ENCODE measurements at regions not wholly inside any gene's neighbourhood (a gene's known extent, or its start where the extent isn't known, plus 50 kb on each side); places are given as distances from the start of the nearest gene placed in this dataset.

DNA sequence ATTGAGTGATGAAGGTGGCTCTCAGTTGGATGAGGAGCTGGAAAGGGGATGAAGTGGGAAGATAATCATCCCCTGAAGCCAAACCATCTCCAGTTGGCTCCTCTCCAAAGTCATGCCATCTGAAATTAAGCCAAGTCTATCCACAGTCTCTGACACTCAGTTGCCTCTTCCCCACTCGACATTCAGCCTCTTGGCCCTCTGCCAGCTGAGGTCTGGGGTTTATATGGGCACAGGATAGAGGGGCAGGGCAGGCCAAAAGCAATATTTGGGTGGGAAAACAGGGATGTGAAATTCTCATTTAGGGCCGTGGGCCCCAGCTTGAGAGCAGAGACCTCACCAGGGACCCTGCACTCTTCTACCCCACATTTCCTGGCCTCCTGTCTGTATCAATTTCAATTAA is 85.9 kb downstream of the SLITRK1 start (continued):
- TF ChIP-seq, protein P1, sequence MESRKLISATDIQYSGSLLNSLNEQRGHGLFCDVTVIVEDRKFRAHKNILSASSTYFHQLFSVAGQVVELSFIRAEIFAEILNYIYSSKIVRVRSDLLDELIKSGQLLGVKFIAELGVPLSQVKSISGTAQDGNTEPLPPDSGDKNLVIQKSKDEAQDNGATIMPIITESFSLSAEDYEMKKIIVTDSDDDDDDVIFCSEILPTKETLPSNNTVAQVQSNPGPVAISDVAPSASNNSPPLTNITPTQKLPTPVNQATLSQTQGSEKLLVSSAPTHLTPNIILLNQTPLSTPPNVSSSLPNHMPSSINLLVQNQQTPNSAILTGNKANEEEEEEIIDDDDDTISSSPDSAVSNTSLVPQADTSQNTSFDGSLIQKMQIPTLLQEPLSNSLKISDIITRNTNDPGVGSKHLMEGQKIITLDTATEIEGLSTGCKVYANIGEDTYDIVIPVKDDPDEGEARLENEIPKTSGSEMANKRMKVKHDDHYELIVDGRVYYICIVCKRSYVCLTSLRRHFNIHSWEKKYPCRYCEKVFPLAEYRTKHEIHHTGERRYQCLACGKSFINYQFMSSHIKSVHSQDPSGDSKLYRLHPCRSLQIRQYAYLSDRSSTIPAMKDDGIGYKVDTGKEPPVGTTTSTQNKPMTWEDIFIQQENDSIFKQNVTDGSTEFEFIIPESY (IDR thresholded peaks at IDR 0.05), result no peak
- no peak for TF ChIP-seq RXRA (IDR thresholded peaks at IDR 0.05)
- TF ChIP-seq JUND (IDR thresholded peaks at IDR 0.05), result no peak
- TF ChIP-seq YY1 (IDR thresholded peaks at IDR 0.05), result no peak
- no peak for TF ChIP-seq SP1 (IDR thresholded peaks at IDR 0.05)
- no peak for TF ChIP-seq FOXA2 (IDR thresholded peaks at IDR 0.05)
- no peak for TF ChIP-seq TAF1 (conservative IDR thresholded peaks at IDR 0.05)
- no peak for TF ChIP-seq GABPA (IDR thresholded peaks at IDR 0.05 in 1 of 2, conservative IDR thresholded peaks at IDR 0.05 in 1 of 2)
- TF ChIP-seq NR2F2 (IDR thresholded peaks at IDR 0.05), result no peak
- TF ChIP-seq, protein P2, sequence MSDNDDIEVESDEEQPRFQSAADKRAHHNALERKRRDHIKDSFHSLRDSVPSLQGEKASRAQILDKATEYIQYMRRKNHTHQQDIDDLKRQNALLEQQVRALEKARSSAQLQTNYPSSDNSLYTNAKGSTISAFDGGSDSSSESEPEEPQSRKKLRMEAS (IDR thresholded peaks at IDR 0.05), result no peak
- no peak for TF ChIP-seq FOXA1 (IDR thresholded peaks at IDR 0.05)

DNA sequence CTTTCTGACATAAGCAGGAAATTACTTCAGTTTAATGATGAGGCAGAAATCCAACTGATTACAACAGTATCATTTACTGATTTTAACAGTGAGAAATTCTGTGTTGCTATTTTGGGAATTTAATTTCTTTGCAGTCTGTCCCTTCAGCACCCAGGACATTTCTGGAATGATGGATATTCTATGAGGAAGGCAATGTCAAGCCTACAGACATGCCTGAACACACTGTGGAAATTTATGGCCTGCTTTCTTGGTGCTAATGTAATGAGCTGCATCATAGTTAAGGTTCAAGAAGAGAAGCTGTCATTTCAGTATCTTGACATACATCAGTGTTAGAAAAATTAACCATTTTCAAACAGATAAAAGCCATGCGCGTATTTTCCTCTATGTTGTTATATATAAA is 87.7 kb downstream of the SLITRK1 start:
- no peaks in the 10 kb centered on the region for H3K27me3 ChIP-seq (ENCODE audit: control insufficient read depth in 4 of 4, insufficient read depth in 4 of 4, low read length in 3 of 4)
- no peak for DNase-seq (ENCODE audit: low spot score)
- 88% methylated on average over 2 of the region's 2 CpGs for WGBS
- no peaks in the 10 kb centered on the region for H3K9me3 ChIP-seq (ENCODE audit: control insufficient read depth in 4 of 4, low read length in 3 of 4)
- H3K9ac ChIP-seq (ENCODE audit: low read depth in 1 of 2, low read length in 2 of 2), result no peak overlapping the region
- TF ChIP-seq TAF1 (conservative IDR thresholded peaks at IDR 0.05) (no peak), FOXA2 (IDR thresholded peaks at IDR 0.05) (no peak), NR2F2 (IDR thresholded peaks at IDR 0.05) (no peak)
- TF ChIP-seq, protein P3, sequence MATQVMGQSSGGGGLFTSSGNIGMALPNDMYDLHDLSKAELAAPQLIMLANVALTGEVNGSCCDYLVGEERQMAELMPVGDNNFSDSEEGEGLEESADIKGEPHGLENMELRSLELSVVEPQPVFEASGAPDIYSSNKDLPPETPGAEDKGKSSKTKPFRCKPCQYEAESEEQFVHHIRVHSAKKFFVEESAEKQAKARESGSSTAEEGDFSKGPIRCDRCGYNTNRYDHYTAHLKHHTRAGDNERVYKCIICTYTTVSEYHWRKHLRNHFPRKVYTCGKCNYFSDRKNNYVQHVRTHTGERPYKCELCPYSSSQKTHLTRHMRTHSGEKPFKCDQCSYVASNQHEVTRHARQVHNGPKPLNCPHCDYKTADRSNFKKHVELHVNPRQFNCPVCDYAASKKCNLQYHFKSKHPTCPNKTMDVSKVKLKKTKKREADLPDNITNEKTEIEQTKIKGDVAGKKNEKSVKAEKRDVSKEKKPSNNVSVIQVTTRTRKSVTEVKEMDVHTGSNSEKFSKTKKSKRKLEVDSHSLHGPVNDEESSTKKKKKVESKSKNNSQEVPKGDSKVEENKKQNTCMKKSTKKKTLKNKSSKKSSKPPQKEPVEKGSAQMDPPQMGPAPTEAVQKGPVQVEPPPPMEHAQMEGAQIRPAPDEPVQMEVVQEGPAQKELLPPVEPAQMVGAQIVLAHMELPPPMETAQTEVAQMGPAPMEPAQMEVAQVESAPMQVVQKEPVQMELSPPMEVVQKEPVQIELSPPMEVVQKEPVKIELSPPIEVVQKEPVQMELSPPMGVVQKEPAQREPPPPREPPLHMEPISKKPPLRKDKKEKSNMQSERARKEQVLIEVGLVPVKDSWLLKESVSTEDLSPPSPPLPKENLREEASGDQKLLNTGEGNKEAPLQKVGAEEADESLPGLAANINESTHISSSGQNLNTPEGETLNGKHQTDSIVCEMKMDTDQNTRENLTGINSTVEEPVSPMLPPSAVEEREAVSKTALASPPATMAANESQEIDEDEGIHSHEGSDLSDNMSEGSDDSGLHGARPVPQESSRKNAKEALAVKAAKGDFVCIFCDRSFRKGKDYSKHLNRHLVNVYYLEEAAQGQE (IDR thresholded peaks at IDR 0.05), result peak; percentile 83
- TF ChIP-seq, protein P4, sequence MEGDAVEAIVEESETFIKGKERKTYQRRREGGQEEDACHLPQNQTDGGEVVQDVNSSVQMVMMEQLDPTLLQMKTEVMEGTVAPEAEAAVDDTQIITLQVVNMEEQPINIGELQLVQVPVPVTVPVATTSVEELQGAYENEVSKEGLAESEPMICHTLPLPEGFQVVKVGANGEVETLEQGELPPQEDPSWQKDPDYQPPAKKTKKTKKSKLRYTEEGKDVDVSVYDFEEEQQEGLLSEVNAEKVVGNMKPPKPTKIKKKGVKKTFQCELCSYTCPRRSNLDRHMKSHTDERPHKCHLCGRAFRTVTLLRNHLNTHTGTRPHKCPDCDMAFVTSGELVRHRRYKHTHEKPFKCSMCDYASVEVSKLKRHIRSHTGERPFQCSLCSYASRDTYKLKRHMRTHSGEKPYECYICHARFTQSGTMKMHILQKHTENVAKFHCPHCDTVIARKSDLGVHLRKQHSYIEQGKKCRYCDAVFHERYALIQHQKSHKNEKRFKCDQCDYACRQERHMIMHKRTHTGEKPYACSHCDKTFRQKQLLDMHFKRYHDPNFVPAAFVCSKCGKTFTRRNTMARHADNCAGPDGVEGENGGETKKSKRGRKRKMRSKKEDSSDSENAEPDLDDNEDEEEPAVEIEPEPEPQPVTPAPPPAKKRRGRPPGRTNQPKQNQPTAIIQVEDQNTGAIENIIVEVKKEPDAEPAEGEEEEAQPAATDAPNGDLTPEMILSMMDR (IDR thresholded peaks at IDR 0.05; ENCODE audit: low read depth, low read length, missing input control), result no peak
- no peaks in the 10 kb centered on the region for H3K4me1 ChIP-seq (ENCODE audit: control insufficient read depth in 4 of 4, insufficient read depth in 4 of 4, low read length in 3 of 4)
- H3K27ac ChIP-seq (ENCODE audit: low read depth in 1 of 2, low read length in 2 of 2), result no peak overlapping the region
- no peak overlapping the region for H3K4me3 ChIP-seq (ENCODE audit: low read depth in 1 of 3, low read length in 3 of 3)
- H3K36me3 ChIP-seq (ENCODE audit: control insufficient read depth in 4 of 4, insufficient read depth in 3 of 4, low read depth in 1 of 4, low read length in 3 of 4), result no peaks in the 10 kb centered on the region

DNA sequence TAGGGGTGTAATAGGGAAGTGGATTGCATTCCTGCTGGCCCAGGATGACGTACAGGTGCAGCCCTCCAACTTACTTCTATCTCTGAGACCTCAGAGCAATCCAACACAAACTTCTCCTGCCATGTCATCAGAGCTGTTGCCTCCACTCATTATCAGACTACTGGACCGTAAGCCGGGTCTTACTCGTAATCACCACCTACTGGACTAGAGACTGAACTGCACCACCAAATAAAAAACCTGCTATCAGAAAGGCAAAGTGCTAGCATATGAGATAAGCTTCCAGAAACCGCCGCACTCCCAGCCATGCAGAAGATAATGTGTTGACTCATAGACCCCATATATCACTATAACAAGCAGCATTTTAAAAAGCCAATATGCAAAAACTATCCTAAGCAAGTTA is 102.0 kb downstream of the SLITRK1 start:
- H3K36me3 ChIP-seq (ENCODE audit: control insufficient read depth in 4 of 4, insufficient read depth in 3 of 4, low read depth in 1 of 4, low read length in 3 of 4), result no peaks in the 10 kb centered on the region
- H3K4me1 ChIP-seq (ENCODE audit: control insufficient read depth in 4 of 4, insufficient read depth in 4 of 4, low read length in 3 of 4), result no peaks in the 10 kb centered on the region
- peaks cover 0 to 4% (median 0%) of the 10 kb centered on the region in 4 donors for H3K27me3 ChIP-seq (ENCODE audit: control insufficient read depth in 4 of 4, insufficient read depth in 4 of 4, low read length in 3 of 4)
- TF ChIP-seq, protein P4 (IDR thresholded peaks at IDR 0.05; ENCODE audit: low read depth, low read length, missing input control), result peak; percentile 26
- TF ChIP-seq NR2F2 (IDR thresholded peaks at IDR 0.05) (no peak), RAD21 (IDR thresholded peaks at IDR 0.05) (peak; percentile 18 to 46)
- H3K9ac ChIP-seq (ENCODE audit: low read depth in 1 of 2, low read length in 2 of 2), result no peak overlapping the region
- no peaks in the 10 kb centered on the region for H3K9me3 ChIP-seq (ENCODE audit: control insufficient read depth in 4 of 4, low read length in 3 of 4)
- no peak for DNase-seq (ENCODE audit: low spot score)
- H3K4me3 ChIP-seq (ENCODE audit: low read depth in 1 of 3, low read length in 3 of 3), result no peak overlapping the region
- WGBS, result 47% methylated on average over 6 of the region's 6 CpGs
- no peak overlapping the region for H3K27ac ChIP-seq (ENCODE audit: low read depth in 1 of 2, low read length in 2 of 2)
